Stimulated activated CD4-positive, alpha-beta T cell treated with anti-CD3 and anti-CD28 coated beads, Interleukin-4, amount 100 ng/mL, for 1 hour (primary cell): ENCODE measurements at regions not wholly inside any gene's neighbourhood (a gene's known extent, or its start where the extent isn't known, plus 50 kb on each side); places are given as distances from the start of the nearest gene placed in this dataset.

Experiments
- DNase-seq: peaks from one replicate; pipeline ENCODE4 v3.0.0-alpha.2; 2020

DNA sequence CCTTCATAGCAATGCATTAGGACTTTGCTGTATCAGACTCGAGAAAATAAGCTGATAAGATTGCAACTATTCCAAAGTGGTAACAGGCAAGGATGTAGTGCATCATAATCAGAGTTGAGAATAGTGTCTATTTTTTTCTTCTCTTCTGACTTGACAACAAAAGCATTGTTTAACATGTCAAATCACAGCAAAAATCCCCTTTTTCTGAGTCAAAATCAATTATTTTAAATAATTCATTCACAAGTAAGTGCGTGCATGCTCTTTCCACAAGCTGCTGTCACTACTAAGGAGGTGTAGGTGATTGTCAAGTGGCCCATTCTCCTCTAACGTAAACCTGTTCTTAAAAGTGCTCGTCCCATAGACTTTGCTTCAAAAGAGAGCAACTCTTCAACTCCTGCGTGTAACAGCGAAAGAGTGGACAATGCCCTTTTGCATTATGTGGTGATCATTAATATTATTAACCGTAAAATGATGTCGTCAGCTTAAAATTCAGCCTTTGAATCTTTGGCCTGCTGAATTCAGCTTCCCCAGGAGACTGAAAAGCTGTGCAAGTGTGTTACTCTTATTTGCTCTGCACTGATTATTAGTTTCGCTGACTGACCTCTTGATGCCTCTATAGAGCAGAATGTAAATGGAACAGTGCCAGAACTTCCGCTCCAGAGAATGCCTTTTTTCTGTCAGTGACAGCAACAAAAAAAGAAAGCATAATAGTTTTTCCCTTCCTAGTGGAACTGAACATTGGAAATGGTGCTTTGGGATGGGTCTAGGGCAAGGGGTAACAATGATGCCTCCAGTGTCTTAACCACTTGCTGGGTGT is 680.8 kb upstream of the SEMA6A start:
- no peak for DNase-seq

GRCh38 chr5:117252566-117252965 is 677.9 kb upstream of the SEMA6A start:
- no peak for DNase-seq

DNA sequence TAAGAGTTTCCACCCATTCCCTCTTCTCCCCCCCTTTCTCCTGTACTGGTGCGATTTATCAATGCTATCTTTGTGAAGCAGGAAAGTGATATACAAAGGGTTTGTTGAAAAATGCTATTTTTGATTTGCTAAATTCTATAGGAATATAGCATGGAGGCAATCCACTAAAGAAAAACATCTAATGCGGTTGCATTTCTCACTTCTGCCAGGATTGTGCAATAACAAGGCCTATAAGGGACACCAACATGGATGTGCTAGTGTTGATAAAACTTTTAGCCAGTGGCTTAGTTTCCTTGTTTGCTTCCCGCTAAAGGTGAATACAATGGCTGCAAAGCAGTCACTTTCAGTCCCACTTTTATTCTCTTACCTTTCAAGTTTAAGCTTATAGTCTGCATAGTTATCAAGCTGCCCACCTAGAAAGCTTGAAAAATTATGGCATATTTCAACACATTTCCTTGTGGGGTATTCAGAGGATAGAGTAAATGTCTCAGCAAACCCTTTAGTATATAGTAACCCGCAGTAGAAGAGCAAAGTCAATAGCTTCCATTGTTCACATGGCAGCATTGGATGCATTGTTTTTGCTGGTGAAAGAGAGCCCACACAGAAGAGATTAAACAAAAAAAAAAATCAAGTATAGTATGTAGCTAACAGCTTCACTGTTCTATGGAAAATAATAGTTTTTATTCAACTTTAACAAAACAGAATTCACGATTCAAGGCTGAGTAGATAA is 674.6 kb upstream of the SEMA6A start:
- no peak for DNase-seq

- no peak for DNase-seq
These were observed 671.8 kb upstream of the SEMA6A start for GRCh38 chr5:117246424-117246823.

- no peak for DNase-seq
These were observed 670.5 kb upstream of the SEMA6A start for GRCh38 chr5:117245130-117245529.

DNA sequence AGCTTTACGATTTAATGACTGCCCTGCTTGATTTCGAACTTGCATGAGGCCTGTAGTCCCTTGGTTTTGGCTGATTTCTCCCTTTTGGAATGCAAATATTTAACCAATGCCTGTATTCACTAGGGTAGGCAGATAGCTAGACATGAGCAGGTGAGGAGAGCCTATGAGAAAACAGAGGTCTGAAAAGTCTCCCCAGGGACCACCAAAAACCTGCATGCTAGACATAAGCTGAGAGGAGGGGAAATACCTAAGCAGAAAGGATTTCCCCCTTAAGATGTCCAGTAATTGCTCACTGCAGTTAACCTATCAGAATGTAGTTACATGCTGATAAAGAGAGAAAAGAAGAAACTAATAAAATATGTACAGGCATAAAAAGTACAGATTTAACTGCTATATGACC is 667.4 kb upstream of the SEMA6A start:
- DNase-seq = no peak

- no peak for DNase-seq
These were observed 662.3 kb upstream of the SEMA6A start for GRCh38 chr5:117236941-117237340.

DNA sequence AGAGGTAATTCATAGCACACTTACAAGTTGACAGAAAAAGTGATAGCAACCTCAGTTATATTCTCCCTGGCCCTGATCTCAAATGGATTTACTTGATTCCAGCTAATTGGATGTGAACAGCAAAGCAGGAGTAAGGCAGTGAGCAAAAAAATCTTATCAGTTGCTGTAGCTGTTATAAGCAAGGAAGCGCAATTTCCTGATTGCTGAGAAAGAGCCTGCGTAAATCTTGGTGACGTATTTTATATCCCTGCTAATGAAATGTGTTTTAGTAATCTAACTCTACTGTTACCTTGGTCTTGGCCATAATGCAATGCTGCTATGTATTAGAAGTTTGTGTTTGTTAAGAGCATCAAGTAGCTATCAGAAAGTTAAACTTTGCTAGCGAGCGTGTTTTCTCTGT is 661.2 kb upstream of the SEMA6A start:
- DNase-seq = no peak

DNA sequence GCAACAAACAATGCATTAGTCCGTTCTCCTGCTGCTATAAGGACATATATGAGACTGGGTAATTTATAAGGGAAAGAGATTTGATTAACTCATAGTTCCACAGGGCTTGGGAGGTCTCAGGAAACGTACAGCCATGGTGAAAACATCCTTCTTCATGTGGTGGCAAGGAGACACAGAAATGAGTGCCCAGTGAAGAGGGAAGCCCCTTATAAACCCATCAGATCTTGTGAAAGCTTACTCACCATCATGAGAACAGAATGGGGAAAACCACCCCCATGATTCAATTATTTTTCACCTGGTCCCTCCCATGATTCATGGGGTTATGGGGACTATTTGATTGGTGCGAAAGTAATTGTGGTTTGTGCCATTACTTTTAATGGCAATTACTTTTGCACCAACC is 655.8 kb upstream of the SEMA6A start:
- no peak for DNase-seq

DNA sequence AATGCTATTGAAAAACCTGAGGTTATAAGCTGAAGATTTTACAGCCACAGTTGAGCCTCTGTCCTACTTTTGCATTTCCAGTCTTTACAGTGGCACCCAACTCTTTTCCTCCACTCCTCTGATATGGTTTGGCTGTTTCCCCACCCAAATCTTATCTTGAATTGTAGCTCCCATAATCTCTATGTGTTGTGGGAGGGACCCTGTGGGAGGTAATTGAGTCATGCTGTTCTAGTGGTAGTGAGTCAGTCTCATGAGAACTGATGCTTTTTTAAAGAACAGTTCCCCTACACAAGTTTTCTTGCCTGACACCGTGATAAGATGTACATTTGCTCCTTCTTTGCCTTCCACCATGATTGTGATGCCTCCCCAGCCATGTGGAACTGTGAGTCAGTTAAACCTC is 646.1 kb upstream of the SEMA6A start:
- no peak for DNase-seq

- DNase-seq = no peak
These were observed 644.2 kb upstream of the SEMA6A start for GRCh38 chr5:117218789-117219188.

DNA sequence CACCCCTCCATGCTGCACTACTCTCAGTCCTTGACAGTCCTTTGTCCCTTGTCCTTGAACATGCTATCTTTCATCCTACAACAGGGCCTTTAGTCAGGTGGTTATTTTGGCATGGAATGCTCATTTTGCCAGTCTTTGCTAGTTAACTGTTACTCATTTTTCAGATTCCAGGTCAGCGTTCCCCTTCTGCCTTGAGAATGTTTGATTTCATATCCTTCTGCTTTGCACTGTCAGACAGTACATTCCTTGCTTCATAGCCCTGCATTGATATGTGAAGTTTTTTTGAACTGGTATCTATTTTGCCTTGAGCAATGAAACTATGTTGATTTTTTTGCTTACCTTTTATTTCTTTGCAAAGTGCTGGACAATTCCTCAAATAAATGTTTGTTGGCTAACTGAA is 638.2 kb upstream of the SEMA6A start:
- DNase-seq = no peak

- no peak for DNase-seq
These were observed 636.2 kb upstream of the SEMA6A start for GRCh38 chr5:117210796-117211195.

DNA sequence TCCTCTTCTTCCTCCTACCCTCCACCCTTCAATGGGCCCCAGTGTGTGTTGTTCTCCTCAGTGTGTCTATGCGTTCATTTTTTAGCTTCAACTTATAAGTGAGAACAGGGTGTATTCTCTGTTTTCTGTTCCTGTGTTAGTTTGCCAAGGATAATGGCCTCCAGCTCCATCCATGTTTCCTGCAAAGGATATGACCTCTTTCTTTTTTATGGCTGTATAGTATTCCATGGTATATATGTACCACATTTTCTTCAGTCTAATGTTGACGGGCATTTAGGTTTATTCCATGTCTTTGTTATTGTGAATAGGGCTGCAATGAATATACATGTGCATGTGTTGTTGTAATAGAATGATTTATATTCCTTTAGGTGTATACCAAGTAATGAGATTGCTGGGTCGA is 634.9 kb upstream of the SEMA6A start:
- no peak for DNase-seq

DNA sequence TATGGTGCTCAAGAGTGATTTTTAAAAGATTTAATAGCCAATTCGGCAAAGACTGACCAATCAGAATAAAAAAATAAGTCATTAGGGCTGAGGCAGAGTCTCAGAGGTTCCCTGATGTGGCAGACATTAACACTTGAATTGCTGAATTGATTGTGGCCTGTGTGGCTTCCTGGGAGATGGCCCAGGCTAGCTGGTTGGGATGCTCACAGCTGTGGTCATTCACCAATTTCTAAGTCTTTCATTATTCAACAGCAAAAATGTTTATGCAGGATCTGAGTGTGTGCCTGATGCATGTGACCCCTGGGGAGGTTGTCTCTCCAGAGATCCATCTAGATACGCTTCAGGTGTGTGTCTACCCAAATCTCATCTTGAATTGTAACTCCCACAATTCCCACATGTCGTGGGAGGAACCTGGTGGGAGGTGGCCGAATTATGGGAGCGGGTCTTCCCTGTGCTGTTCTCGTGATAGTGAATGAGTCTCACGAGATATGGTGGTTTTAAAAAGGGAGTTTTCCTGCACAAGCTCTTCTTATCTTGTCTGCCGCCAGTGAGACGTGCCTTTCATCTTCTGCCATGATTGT is 632.6 kb upstream of the SEMA6A start:
- no peak for DNase-seq

DNA sequence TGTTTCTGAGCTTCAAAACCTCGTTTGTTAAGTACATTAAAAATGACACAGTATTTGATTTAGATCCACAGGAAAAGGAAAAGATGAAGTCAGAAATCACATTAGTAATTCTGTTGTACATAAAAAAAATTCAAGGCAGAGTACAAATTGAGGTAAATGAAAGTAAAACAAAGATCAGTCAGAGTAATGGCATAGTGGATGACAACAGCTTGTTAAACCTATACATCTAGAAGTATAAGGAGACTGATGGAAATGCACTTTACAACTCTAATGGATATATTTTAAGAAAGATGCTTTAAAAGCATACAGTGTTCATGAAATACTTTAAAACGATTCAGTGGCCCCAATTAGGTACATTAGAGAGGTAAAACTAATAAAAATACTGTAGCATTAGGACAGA is 631.3 kb upstream of the SEMA6A start:
- no peak for DNase-seq

DNA sequence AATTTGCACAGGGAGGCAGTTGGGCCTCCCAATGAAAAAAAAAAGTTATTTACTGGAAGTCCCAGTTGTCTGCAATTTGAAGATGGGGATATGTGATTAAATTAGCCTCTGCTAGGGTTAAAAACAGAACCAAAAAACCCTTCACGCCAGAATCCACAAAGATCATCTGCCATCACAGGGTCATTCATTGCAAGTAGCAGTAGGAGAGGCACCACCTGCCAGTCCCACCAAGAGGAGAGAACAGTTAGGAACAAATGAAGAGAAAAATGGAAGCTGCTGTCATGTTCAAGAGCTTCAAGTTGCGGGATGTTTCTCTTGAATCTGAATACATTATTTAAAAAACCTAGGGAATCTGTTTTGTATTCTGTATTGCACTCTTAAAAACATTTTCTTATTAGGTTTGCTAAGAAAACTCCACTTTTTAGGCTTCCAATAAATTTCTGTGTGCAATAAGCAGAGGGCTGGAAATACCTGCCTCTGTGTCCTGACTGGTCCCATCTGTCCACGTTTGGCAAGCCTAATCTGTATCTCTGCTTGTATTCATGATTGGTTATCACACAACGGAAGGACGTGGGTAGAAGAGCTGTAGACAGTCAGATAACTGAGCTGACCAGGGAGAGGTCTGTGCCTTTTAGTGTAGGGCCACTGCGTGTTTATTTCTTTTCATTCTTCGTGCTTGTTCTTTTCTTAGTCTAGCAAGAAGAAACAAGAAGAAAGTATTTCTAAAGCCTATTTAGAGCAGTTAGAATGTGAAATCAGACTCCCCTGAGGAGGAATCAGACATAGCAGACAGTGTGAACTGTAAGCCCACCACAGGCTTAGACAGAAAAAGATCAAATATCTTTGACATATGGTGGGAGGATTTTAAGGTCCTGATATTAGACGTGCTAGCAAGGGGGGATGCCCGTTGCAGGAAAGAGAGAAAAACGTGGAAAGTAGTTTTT is 630.6 kb upstream of the SEMA6A start:
- no peak for DNase-seq

GRCh38 chr5:117204404-117204803 is 629.8 kb upstream of the SEMA6A start:
- DNase-seq = no peak

- no peak for DNase-seq
These were observed 629.0 kb upstream of the SEMA6A start for GRCh38 chr5:117203584-117203983.

- no peak for DNase-seq
These were observed 626.4 kb upstream of the SEMA6A start for GRCh38 chr5:117201001-117201400.

GRCh38 chr5:117195076-117195475 is 620.5 kb upstream of the SEMA6A start:
- no peak for DNase-seq

GRCh38 chr5:117191251-117191650 is 616.6 kb upstream of the SEMA6A start:
- DNase-seq = no peak

- no peak for DNase-seq
These were observed 615.2 kb upstream of the SEMA6A start for GRCh38 chr5:117189784-117190183.
